Neural cell (in vitro differentiated cells): ENCODE measurements at regions not wholly inside any gene's neighbourhood (a gene's known extent, or its start where the extent isn't known, plus 50 kb on each side); places are given as distances from the start of the nearest gene placed in this dataset.

Source experiments
- H2AFZ ChIP-seq: fragments of 200-600, 300-800 bp; sonication (generic), shearing (Covaris generic); 2 replicates; pipeline ENCODE4 v1.6.0; 2014; ENCODE audit warnings: low read depth, mild to moderate bottlenecking, antibody characterized with exemption, low read length, moderate library complexity
- H3F3A ChIP-seq: fragments of 200-600 bp; shearing (Covaris generic); 2 replicates; pipeline ENCODE4 v1.6.1; 2016; ENCODE audit warnings: mild to moderate bottlenecking, moderate library complexity, mixed read lengths, antibody characterized with exemption, low read length; ENCODE audit not compliant: insufficient read depth, poor library complexity, severe bottlenecking
- H3K27ac ChIP-seq: fragments of 200-600, 300-800 bp; sonication (generic), shearing (Covaris generic); 2 replicates; pipeline ENCODE4 v1.5.1; 2014; ENCODE audit warnings: mild to moderate bottlenecking, low read length, moderate library complexity
- H3K27me3 ChIP-seq: fragments of 300-800, 200-600 bp; sonication (generic), shearing (Covaris generic); 2 replicates; pipeline ENCODE4 v1.6.0; 2014; ENCODE audit warnings: mild to moderate bottlenecking, low read depth, low read length, moderate library complexity; ENCODE audit not compliant: insufficient read depth
- H3K36me3 ChIP-seq: fragments of 300-800, 200-600 bp; sonication (generic), shearing (Covaris generic); 2 replicates; pipeline ENCODE4 v1.5.1; 2014; ENCODE audit warnings: mild to moderate bottlenecking, antibody characterized with exemption, low read length, moderate library complexity; ENCODE audit not compliant: insufficient read depth
- H3K4me2 ChIP-seq: fragments of 300-800, 200-600 bp; sonication (generic), shearing (Covaris generic); 2 replicates; pipeline ENCODE4 v1.6.0; 2014; ENCODE audit warnings: mild to moderate bottlenecking, low read length
- H3K4me3 ChIP-seq: fragments of 300-800, 200-600 bp; sonication (generic), shearing (Covaris generic); 2 replicates; pipeline ENCODE4 v1.5.1; 2014; ENCODE audit warnings: mild to moderate bottlenecking, low read length, moderate library complexity
- H3K79me2 ChIP-seq: fragments of 200-600 bp; shearing (Covaris generic); replicated peaks from 2 replicates; pipeline ENCODE4 v1.6.0; 2014; ENCODE audit warnings: mild to moderate bottlenecking, low read length, moderate library complexity; ENCODE audit not compliant: insufficient read depth
- H3K9ac ChIP-seq: fragments of 300-800, 200-600 bp; sonication (generic), shearing (Covaris generic); 2 replicates; pipeline ENCODE4 v1.6.1; 2016; ENCODE audit warnings: mild to moderate bottlenecking, low read length, mixed read lengths
- H3K9me2 ChIP-seq: fragments of 200-600 bp; shearing (Covaris generic); 2 replicates; pipeline ENCODE4 v1.6.1; 2016; ENCODE audit warnings: mild to moderate bottlenecking, low read length, mixed read lengths; ENCODE audit not compliant: insufficient read depth
- H3K9me3 ChIP-seq: fragments of 200-600, 300-800 bp; sonication (generic), shearing (Covaris generic); 2 replicates; pipeline ENCODE4 v1.6.1; 2016; ENCODE audit warnings: mild to moderate bottlenecking, mixed run types, low read length, moderate library complexity, mixed read lengths
- H4K20me1 ChIP-seq: fragments of 200-600 bp; shearing (Covaris generic); 2 replicates; pipeline ENCODE4 v1.6.1; 2016; ENCODE audit warnings: mild to moderate bottlenecking, mixed run types; ENCODE audit not compliant: insufficient read depth
- EP300 ChIP-seq: fragments of 450-650 bp; conservative IDR thresholded peaks from 2 replicates; pipeline ENCODE4 v1.6.1; 2014; ENCODE audit warnings: antibody characterized with exemption, mild to moderate bottlenecking, moderate library complexity; ENCODE audit not compliant: poor library complexity, severe bottlenecking
- EZH2 ChIP-seq: fragments of 200-600, 300-800 bp; shearing (Covaris generic), sonication (generic); IDR thresholded peaks from 2 replicates; pipeline ENCODE4 v1.6.1; 2014; ENCODE audit warnings: antibody characterized with exemption, low read length, borderline replicate concordance, mild to moderate bottlenecking; ENCODE audit not compliant: insufficient read depth, poor library complexity, severe bottlenecking
- MXI1 ChIP-seq: fragments of 450-650 bp; conservative IDR thresholded peaks from 2 replicates; pipeline ENCODE4 v1.6.1; 2014; ENCODE audit warnings: antibody characterized with exemption, mild to moderate bottlenecking; ENCODE audit not compliant: poor library complexity, severe bottlenecking
- POLR2AphosphoS5 ChIP-seq: IDR thresholded peaks from 2 replicates; pipeline ENCODE4 v1.6.1; 2012
- RAD21 ChIP-seq: fragments of 450-650 bp; conservative IDR thresholded peaks from 2 replicates; pipeline ENCODE4 v1.6.1; 2014; ENCODE audit warnings: antibody characterized with exemption, mild to moderate bottlenecking, moderate library complexity
- SMC3 ChIP-seq: fragments of 450-650 bp; conservative IDR thresholded peaks from 2 replicates; pipeline ENCODE4 v1.6.1; 2014; ENCODE audit warnings: antibody characterized with exemption, mild to moderate bottlenecking, moderate library complexity; ENCODE audit not compliant: poor library complexity
- TAF1 ChIP-seq: IDR thresholded peaks from 2 replicates; pipeline ENCODE4 v1.6.1; 2012; ENCODE audit warnings: low read depth
- TF ChIP-seq, protein P1 (sequence below): fragments of 450-650 bp; IDR thresholded peaks from 2 replicates; pipeline ENCODE4 v1.5.1; 2014; ENCODE audit warnings: antibody characterized with exemption, mild to moderate bottlenecking, moderate library complexity; ENCODE audit not compliant: poor library complexity, severe bottlenecking
- TF ChIP-seq, protein P2 (sequence below): IDR thresholded peaks from 2 replicates; pipeline ENCODE4 v1.6.1; 2012; ENCODE audit warnings: borderline replicate concordance

DNA sequence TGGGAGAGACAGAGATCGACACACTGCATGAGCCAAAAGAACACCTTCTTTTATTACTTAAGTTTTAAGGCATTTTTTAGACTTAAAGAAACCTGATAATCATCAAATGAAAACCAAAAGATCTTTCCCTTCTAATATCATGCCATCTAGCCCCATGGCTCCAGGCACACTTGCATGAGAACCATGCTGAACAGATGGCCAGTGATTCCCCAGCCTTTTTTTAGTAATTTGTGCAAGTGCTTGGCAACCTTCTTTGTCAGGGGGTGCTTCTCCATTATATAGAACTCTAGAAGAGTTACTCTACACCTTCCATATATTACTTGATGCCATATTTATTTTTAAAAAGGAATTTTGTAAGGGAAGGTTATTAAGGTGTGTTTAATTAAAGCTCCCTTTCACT is 182.2 kb upstream of the TEX13C start:
- TF ChIP-seq EZH2 = no peak
- no peak for TF ChIP-seq RAD21
- TF ChIP-seq POLR2AphosphoS5 = no peak
- TF ChIP-seq, protein P1, sequence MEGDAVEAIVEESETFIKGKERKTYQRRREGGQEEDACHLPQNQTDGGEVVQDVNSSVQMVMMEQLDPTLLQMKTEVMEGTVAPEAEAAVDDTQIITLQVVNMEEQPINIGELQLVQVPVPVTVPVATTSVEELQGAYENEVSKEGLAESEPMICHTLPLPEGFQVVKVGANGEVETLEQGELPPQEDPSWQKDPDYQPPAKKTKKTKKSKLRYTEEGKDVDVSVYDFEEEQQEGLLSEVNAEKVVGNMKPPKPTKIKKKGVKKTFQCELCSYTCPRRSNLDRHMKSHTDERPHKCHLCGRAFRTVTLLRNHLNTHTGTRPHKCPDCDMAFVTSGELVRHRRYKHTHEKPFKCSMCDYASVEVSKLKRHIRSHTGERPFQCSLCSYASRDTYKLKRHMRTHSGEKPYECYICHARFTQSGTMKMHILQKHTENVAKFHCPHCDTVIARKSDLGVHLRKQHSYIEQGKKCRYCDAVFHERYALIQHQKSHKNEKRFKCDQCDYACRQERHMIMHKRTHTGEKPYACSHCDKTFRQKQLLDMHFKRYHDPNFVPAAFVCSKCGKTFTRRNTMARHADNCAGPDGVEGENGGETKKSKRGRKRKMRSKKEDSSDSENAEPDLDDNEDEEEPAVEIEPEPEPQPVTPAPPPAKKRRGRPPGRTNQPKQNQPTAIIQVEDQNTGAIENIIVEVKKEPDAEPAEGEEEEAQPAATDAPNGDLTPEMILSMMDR = no peak
- TF ChIP-seq, protein P2, sequence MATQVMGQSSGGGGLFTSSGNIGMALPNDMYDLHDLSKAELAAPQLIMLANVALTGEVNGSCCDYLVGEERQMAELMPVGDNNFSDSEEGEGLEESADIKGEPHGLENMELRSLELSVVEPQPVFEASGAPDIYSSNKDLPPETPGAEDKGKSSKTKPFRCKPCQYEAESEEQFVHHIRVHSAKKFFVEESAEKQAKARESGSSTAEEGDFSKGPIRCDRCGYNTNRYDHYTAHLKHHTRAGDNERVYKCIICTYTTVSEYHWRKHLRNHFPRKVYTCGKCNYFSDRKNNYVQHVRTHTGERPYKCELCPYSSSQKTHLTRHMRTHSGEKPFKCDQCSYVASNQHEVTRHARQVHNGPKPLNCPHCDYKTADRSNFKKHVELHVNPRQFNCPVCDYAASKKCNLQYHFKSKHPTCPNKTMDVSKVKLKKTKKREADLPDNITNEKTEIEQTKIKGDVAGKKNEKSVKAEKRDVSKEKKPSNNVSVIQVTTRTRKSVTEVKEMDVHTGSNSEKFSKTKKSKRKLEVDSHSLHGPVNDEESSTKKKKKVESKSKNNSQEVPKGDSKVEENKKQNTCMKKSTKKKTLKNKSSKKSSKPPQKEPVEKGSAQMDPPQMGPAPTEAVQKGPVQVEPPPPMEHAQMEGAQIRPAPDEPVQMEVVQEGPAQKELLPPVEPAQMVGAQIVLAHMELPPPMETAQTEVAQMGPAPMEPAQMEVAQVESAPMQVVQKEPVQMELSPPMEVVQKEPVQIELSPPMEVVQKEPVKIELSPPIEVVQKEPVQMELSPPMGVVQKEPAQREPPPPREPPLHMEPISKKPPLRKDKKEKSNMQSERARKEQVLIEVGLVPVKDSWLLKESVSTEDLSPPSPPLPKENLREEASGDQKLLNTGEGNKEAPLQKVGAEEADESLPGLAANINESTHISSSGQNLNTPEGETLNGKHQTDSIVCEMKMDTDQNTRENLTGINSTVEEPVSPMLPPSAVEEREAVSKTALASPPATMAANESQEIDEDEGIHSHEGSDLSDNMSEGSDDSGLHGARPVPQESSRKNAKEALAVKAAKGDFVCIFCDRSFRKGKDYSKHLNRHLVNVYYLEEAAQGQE = no peak
- no peak for TF ChIP-seq MXI1
- no peak for TF ChIP-seq EP300
- TF ChIP-seq SMC3 = no peak
- no peak for TF ChIP-seq TAF1
- Histone ChIP-seq H3K9me3 (no peaks in the 10 kb centered on the region), H3K27me3 (no peaks in the 10 kb centered on the region), H3K36me3 (no peaks in the 10 kb centered on the region), H3K79me2 (no peaks in the 10 kb centered on the region), H3K9me2 (no peaks in the 10 kb centered on the region), H3K27ac (no peak overlapping the region), H3K4me3 (no peak overlapping the region), H2AFZ (no peak overlapping the region), H3K4me2 (no peak overlapping the region), H3K9ac (no peak overlapping the region), H3F3A (no peaks in the 10 kb centered on the region), H4K20me1 (no peaks in the 10 kb centered on the region)

DNA sequence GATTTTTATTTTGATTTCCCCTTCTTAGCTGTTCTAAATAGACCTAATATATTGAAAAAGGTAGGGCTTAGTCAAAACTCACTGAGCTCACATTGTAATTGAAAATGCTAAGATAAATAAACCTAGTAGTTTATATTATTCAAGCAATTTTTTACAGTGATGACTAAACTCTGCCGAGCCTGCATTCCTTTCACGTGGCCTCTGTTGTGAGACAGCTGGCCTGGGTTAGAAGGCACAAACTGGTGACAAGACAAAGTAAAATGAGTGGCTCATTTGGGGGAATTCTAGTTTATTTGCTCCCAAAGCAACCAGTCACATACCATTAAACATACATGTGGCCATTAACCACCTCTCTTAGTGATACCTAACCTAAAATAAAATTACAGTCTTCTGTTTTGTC is 169.4 kb upstream of the TEX13C start:
- no peaks in the 10 kb centered on the region for H3K36me3 ChIP-seq
- H3F3A ChIP-seq = no peaks in the 10 kb centered on the region
- H3K27ac ChIP-seq = no peak overlapping the region
- no peaks in the 10 kb centered on the region for H3K9me3 ChIP-seq
- H3K79me2 ChIP-seq = no peaks in the 10 kb centered on the region
- no peak for TF ChIP-seq RAD21
- no peak for TF ChIP-seq MXI1
- TF ChIP-seq TAF1 = no peak
- TF ChIP-seq SMC3 = no peak
- TF ChIP-seq, protein P2 = no peak
- TF ChIP-seq, protein P1 = no peak
- TF ChIP-seq EZH2 = no peak
- TF ChIP-seq EP300 = no peak
- TF ChIP-seq POLR2AphosphoS5 = no peak
- no peak overlapping the region for H3K9ac ChIP-seq
- no peak overlapping the region for H3K4me3 ChIP-seq
- H4K20me1 ChIP-seq = no peaks in the 10 kb centered on the region
- no peaks in the 10 kb centered on the region for H3K9me2 ChIP-seq
- H2AFZ ChIP-seq = no peak overlapping the region
- no peak overlapping the region for H3K4me2 ChIP-seq
- H3K27me3 ChIP-seq = no peaks in the 10 kb centered on the region
